ENCODE measurements at regions not wholly inside any gene's neighbourhood (a gene's known extent, or its start where the extent isn't known, plus 50 kb on each side); places are given as distances from the start of the nearest gene placed in this dataset.

DNA sequence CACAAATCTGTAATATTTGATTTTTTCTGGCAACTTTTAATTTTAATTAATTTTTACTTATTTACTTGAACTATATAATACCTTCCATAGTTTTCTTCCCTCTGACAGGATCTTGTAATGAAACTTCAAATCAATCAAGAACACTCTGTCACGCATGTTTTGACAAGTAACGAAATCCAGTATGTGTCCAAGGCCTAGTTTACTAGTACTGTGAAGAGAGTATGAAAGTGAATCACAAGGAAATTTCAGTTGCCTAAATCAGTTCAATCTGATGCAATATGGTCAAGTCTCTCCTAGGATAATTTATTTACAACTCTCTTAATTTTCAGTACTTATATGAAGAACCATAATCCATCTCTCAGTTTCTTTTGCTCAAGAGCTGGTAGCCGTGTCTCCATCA lies 1344.6 kb upstream of the ZEB2 start:
- no peak overlapping the region for H3K4me3 ChIP-seq (ENCODE audit: control insufficient read depth, low read depth, low read length)
- no peak for TF ChIP-seq CTCF (IDR thresholded peaks at IDR 0.05; ENCODE audit: control insufficient read depth, insufficient read depth, low read depth, low read length, missing control alignments)
- DNase-seq (ENCODE audit: low read depth), result no peak

DNA sequence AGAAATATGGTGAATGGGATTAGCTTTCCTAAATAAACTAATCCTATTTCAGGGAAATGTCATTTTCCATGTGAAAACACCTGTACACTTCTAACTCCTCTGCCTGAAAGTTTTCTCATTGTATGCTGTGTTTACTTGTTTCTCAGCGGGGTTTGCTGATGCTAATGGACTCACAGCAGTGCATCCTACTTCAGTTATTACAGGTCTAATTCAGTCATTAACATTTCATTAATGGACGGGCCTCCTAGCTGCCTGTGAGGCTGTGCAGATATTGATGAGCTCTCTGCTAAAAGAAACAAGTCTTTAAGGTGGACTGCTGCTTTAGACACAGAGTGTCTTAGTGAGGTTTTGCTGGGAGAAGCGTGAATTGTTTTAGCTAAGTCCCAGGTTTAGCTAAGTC lies 1342.0 kb upstream of the ZEB2 start:
- no peak overlapping the region for H3K4me3 ChIP-seq (ENCODE audit: control insufficient read depth, low read depth, low read length)
- TF ChIP-seq CTCF (IDR thresholded peaks at IDR 0.05; ENCODE audit: control insufficient read depth, insufficient read depth, low read depth, low read length, missing control alignments), result no peak
- DNase-seq (ENCODE audit: low read depth), result no peak

DNA sequence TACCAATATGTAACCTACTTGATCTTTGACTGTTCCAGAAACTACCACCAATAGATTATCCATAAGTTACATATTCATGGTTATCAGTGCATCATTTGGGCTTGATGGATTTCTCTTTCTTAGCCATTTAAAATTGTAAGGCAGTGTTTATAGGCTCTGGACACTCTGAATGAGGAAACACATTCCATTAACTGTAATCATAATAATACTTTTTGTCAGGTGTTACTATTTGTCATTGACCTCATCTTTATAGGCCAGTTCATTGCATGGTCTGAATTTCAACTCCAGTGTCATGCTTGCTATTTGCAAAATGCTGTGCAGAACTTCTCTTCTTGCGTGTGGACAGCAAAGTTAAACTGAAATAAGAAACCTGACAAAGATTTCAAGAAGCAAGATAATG lies 1340.2 kb upstream of the ZEB2 start:
- DNase-seq (ENCODE audit: low read depth), result no peak
- TF ChIP-seq CTCF (IDR thresholded peaks at IDR 0.05; ENCODE audit: control insufficient read depth, insufficient read depth, low read depth, low read length, missing control alignments), result no peak
- H3K4me3 ChIP-seq (ENCODE audit: control insufficient read depth, low read depth, low read length), result no peak overlapping the region

- DNase-seq (ENCODE audit: low read depth), result no peak
- TF ChIP-seq CTCF (IDR thresholded peaks at IDR 0.05; ENCODE audit: control insufficient read depth, insufficient read depth, low read depth, low read length, missing control alignments), result no peak
- H3K4me3 ChIP-seq (ENCODE audit: control insufficient read depth, low read depth, low read length), result no peak overlapping the region
Observed at GRCh38 chr2:145855142-145855541, 1335.2 kb upstream of the ZEB2 start.

DNA sequence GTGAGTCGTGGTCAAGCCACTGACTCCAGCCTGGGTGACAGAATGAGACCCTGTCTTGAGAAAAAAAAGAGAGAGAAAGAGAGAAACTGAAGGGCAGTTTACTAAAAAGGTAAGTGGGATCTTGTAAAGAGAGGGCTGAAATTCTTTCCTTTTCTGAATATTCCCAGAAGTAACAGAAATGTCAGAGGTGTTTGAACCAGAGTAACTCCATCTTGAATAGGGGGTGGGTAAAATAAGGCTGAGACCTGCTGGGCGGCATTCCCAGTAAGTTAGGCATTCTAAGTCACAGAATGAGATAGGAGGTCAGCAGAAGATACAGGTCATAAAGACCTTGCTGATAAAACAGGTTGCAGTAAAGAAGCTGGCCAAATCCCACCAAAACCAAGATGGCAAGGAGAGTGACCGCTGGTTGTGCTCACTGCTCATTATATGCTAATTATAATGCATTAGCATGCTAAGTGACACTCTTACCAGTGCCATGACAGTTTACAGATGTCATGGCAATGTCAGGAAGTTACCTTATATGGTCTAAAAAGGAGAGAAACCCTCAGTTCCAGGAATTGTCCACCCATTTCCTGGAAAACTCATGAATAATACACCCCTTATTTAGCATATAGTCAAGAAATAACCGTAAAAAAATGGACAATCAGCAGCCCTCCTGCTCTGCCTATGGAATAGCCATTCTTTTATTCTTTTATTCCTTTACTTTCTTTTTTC lies 1334.3 kb upstream of the ZEB2 start:
- no peak for DNase-seq (ENCODE audit: low read depth)
- no peak for TF ChIP-seq CTCF (IDR thresholded peaks at IDR 0.05; ENCODE audit: control insufficient read depth, insufficient read depth, low read depth, low read length, missing control alignments)

GRCh38 chr2:145851730-145852129 lies 1331.8 kb upstream of the ZEB2 start:
- DNase-seq (ENCODE audit: low read depth), result no peak
- H3K4me3 ChIP-seq (ENCODE audit: control insufficient read depth, low read depth, low read length), result no peak overlapping the region
- no peak for TF ChIP-seq CTCF (IDR thresholded peaks at IDR 0.05; ENCODE audit: control insufficient read depth, insufficient read depth, low read depth, low read length, missing control alignments)

More for the DNA sequence above, 1334.3 kb upstream of the ZEB2 start:
- no peak overlapping the region for H3K4me3 ChIP-seq (ENCODE audit: control insufficient read depth, low read depth, low read length)
